ENCODE measurements at regions not wholly inside any gene's neighbourhood (a gene's known extent, or its start where the extent isn't known, plus 50 kb on each side); places are given as distances from the start of the nearest gene placed in this dataset.

- TF ChIP-seq CTCF (IDR thresholded peaks at IDR 0.05) (no peak), POLR2A (IDR thresholded peaks at IDR 0.05) (no peak)
These were observed 130.8 kb upstream of the HS6ST1 start for GRCh38 chr2:128449226-128450061.

Data from right lobe of liver (tissue), 4 donors.